SIG-M5 treated with dmso at 0.1 percent for 504 hours (cell line): ENCODE measurements at regions not wholly inside any gene's neighbourhood (a gene's known extent, or its start where the extent isn't known, plus 50 kb on each side); places are given as distances from the start of the nearest gene placed in this dataset.

Experiments used
- DNase-seq: peaks from one replicate; lab custom pipeline; 2025; ENCODE audit not compliant: unreplicated experiment; lab: John Stamatoyannopoulos, UW

DNA sequence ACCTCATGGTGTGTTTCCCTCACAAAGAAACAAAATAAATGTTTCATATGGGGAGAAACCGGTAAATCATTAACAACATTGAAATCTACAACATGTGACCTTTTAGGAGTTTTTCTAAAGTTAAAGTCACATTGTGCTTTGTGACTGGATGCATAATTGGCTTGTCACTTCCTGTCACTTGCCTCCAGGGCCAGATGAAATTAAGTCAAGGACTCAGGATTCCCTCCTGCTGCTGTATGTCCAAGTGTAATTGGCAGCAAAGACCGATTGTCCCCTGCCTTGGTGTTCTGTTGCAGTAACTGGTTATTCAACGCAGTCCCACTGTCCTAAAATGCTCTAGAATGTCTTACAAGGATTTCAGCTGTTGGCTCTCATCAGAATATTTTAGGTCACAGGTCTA is 448.2 kb downstream of the LIG4 start:
- no peak for DNase-seq

DNA sequence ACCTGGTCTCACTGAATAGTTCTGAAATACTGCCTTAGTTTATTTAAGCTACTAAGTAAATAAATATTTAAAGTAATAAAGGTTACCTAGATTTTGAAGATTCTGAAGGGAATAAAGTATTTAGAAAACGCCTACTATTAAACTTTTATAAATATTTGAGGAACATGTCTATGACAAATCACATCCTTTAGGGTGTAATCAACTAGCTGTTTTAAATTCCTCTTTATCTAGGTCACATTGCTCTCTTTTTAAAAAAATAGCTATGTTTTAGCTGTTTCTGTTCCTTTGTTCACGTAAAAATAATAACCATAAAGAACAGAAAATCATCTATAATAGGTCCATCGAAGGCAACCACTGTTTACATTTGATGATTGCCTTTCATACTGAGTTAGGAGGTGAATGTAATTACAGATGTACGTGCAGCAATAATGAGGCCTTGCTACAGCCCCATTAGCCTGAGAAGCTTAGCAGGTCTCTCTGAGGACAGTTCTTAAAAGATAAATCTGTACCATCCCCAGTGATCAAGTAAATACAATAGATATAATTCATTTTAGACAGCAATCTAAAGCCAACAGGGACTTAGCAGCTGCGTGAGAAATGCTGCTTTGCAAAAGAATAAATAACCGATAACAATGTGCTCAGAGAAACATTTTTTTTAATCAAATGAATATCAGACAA is 449.5 kb downstream of the LIG4 start:
- DNase-seq = no peak

DNA sequence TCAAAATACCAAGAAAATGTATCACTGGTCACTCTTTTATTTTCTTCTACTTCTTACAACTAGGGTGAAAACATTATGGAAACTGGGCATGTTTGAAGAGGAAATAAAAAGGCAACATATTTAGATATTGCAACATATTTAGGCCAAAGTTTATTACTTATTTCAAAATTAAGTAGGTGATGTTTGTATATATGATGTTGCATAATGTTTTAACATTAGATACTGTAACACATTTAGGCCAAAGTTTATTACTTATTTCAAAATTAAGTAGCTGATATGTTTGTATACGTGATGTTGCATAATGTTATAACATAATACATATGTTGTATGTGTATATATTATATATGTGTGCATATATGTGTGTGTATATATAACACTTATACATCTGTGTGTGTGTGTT is 451.3 kb downstream of the LIG4 start:
- no peak for DNase-seq

DNA sequence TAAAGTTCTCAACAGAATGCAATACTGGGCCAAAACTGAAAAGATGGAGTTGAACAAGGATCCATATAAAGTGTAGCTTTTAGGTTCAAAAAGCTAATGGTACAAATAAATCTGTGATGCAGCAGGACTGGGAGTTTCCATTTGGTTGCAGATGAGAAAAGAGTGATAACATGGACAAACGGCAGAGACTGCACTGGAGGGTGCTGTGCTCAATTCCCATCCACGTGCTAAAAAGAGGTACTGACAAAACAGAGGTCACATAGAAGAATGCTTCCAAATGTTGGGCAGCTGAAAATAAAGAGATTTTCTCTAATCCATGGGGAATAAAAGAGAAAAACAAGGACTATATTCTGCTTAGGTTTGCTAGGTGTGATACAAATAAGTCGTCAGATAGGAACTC is 461.6 kb downstream of the LIG4 start:
- DNase-seq = no peak

DNA sequence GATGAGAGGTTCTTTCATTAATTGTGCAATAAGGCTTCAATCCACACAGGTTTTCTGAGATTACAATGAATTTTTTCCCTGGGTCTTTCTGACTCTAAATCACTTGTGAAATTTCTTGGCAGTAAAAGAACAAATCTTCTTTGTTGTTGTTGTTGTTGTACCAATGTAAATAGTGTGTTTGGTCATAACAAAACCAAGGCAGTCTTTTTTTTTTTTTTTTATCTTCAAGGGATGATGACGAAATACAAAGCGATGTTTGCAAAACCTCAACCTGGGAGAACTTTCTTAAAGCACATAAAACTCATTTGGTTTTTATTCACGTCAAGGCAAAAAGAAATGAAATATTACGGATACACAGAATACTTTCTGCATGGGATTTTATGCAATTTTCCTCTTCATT is 462.0 kb downstream of the LIG4 start:
- no peak for DNase-seq

DNA sequence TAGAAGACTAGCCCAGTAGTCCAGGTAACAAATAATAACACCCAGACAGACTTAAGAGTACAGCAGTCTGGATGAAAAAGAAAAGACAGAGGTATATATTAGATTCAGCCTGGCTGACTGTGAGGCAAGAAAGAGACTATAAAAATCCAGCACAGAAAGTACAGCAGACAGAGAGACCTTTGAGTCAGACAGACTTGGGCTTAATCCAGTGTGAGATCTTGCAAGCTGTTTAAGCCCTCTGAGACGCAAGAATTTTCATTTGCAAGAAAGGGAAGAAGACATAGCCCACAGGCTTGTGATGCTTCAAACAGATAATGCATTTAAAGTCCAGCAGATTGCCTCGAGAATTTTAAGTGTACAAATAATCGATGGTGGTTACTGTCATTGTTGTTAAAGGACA is 471.4 kb downstream of the LIG4 start:
- no peak for DNase-seq

DNA sequence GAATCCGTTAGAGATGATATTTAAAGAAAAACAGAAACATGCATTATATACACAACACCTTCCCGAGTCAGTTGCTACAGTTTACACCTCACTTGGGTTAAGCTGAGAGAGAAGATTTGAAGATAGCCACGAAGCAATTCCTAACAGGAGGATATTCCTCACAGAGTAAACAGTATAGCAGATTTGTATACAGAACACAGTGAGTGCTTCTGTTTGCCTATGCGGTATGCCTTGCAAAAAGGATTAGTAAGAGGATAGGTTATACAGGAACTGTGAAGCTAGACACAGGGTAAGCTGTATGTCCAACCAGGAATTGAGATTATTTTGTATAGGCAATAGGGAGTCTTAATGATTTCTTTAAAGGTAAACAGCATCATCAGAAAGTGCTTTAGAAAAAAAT is 471.8 kb downstream of the LIG4 start:
- no peak for DNase-seq

DNA sequence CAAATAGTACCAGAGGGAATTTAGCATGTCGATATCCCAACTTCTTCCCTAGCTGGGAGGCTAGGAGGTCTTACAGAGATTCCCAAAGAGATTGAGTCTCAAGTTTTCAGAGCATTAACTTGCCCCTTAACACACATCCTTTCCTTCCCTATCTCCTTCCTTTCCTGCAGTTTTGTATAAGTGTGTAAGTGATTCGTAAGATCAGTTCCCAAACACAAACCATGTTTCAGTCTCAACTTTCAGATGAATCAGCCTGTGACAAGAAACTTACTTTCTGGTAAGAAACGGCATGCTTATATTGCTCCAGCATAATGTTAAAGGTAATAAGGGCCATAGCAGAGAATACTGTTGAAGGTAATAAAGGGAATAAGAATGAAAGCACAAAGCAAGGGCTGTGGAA is 472.2 kb downstream of the LIG4 start:
- DNase-seq = no peak

DNA sequence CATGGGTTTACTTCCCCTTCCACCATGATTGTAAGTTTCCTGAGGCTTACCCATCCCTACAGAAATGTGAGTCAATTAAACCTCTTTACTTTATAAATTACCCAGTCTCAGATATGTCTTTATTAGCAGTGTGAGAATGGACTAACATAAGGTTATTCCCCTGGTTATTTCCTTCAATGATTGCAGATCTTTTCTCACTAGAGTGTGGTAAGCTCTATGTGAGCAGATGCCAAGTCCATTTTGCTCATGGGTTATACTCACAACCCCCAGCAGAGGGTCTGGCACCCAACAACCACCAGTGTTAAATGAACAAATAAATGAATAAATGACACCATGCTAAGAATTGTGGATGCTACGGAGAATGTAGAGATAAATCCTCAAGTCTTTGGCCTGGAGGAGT is 472.8 kb downstream of the LIG4 start:
- DNase-seq = no peak

DNA sequence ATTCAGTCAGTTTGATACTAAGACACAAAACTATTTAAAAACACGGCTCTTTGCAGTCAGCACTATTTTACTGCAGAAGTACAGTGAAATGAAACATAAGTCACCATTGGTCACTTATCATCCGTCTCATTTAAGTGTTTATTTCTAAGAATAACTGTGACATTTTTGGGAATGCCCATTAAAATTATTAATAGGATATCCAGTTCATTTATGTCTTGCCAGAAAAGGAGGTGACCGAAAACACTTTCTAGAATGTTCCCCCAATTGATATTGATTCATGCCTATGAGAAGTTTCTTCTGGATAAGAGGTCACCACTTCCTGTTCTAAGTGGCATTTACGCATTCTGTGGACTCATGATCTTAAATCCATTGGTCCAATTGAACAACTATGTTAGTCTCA is 477.3 kb downstream of the LIG4 start:
- no peak for DNase-seq

DNA sequence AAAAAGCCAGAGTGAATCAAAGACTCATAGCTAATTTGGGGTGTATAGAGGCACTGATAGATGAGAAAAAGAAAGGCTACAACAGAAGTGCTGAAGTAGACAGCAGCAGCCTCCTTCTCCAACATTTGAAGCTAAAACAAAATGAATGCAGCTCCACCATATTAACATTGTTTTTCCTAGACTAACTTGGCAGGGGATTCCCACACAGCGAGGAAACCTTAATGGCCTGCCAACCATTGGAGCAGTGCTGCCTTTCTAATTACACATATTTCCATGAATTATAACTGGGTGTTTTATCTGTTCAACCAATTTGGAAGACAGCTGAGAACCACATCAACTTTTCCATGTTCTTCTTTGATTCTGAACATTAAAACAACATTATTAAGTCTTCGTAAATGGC is 478.6 kb downstream of the LIG4 start:
- DNase-seq = no peak

DNA sequence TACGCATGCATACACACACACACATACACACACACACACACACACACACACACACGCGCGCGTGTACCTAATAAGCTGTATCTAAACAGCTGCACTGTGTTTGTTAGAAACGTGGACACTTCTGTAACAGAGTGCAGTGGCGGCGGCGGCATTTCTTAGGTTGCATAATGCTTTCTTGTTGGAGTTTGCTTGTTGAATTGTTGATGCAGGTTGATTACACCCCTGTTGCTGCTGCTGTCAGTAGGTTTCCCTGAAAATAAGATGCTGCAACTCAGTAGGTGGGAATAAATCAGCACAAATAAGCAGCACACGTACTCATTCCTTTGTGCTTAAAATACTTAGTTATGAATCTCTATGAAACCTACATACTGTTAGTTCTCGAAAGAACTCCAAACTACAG is 479.2 kb downstream of the LIG4 start:
- no peak for DNase-seq

DNA sequence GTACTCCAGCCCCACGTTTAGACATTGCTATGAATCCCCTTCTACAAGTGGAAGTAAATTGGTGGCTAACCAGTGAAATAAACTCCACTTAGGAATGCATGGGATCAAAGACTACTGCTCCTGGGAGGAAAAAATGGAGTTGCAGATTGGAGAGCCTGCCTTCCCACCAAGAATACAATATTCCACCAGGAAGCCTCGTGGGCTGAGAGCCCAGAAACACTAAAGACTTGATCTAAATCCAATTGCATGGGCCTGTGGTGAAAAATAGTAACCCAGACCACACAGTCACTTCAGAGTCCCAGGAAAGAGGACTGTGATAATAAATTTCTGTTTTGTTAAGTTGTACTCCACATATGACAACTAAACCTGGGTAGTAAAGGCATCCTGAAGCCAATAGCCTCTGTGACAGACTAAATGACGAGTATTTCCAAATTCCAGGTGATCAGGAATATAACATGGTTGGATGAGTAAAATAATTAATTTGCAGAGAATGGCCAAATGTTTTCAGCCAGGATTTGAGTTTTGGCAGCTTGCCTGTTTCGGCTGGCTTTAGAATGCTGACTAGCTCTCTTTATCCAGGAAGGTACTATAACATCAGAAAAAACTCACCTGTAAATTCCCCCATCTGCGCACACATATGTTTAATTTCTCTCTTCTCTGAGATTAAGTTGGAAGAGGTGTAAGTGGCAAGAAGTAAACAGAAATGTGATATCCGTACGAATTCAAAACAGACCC is 480.3 kb downstream of the LIG4 start:
- no peak for DNase-seq

DNA sequence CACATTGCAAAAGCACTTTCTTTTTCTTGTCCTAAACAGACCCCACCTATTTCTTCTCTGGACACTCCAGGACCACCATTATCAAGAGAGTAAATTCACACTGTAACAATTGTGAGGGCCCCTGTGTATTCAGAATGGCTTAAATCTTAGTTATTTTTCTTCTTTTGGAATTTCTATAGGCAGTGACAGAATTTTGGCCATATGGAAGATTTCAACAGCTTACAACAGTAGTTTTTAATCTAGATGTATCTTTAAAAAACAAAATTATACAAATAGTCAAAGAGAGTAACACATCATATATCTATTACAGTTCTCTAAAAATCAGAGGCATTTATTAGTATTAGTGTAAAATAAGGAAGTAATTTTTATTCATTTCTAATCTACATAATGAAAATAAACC is 482.1 kb downstream of the LIG4 start:
- DNase-seq = no peak

DNA sequence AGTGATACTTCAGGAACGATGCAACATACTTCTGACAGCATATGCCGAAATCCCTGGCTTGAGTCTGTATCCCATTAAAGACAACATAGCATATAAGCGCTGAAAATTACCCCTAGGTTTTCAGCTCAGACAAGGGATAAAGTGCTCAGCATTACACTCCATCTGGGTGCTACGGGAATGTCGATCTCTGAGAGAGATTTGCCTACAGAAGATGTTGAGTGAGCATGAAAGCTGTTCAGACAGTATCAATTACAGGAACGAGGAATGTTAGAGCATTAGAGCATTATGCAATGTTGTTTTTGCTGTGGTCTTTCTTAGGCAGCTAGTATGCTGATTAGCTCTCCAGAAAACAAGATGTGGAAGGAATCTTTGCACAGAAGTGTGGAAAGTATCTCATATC is 484.5 kb downstream of the LIG4 start:
- no peak for DNase-seq

DNA sequence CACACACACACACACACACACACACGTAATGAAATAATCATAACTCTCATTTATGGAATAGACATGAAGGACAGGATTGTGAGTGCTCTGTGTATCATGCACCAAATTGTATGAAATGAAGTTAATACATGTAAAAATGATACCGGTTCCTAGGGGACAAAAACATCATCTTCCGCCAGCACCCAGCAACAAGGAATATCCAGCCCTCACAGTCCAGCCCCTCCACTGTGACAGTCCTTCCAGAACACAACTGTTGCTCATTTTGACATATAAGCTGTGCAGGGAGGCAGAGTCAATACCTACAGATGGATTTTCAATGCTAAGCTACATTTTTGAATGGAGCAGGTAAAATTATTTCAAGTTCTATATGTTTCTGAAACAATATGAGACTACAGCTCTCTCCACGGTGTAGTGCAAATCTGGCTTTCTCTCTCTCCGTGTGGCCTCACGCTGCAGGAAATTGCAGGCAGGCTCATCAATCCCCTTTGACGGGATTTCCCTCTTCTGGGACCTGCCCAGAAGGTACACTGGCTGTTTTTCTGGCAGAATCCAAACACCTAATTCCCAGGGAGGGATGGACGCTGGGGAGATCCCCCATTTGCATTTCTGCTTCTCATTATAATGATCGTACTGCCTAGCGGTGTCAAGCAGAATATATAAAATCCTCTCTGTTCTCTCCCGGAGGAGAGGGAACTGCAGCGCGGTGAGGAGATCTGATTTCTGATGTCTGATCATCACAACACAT is 494.0 kb downstream of the LIG4 start:
- no peak for DNase-seq

DNA sequence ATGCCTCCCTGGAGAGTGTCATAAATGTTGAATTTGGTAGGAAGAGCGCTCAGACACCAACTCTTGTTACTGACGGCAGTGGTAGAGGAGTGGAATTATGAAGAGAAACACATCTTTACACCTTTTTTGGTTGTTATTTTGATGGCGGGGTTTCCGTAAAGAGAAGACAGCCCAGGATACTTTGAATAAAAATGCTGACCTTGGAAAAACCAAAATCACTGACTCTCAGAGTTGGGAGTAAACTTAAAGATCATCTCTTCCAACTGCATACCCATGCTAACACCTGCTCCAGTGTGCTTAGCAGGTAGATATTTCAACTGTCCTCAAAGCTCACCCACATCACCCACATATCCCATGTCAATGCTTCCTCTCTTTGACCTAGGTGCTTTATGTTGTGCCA is 498.6 kb downstream of the LIG4 start:
- DNase-seq = no peak

DNA sequence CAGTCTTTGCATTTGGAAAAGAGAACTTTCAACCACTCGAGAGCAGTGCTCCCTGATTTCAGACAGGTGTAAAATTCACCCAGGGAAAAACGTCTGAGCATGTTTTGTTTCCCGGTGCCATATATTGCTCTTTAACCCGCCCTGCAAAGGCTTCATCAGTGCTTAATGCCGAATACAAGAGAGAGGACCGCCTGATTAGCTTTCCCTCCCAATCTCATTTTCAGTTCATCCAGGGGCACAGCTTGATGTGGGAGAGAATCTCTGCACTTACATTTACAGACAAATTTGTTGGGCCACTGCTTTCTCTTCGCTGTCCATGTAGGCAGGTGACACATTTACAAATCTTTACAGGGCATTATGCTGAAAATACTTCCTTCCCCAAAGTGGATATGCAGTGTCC is 499.1 kb downstream of the LIG4 start:
- DNase-seq = no peak

DNA sequence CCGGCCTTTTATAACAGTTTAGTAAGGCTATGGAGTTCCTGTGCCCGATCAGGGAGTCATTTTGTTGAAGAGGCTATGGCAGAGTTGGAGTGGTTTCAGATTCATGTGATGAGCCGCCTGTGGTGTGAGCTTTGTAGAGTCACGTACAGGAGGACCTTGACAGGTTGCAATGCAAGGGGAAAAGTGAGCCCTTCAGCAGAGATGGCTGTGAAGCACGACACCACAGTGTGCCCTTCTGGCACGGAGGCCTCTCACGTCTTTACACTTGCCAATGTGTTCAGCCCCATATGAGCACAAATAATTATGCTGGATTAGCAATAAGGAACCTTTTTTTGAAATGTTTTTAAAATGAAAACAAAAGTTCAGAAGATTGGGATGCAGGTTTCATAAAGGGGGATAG is 499.8 kb downstream of the LIG4 start:
- no peak for DNase-seq

DNA sequence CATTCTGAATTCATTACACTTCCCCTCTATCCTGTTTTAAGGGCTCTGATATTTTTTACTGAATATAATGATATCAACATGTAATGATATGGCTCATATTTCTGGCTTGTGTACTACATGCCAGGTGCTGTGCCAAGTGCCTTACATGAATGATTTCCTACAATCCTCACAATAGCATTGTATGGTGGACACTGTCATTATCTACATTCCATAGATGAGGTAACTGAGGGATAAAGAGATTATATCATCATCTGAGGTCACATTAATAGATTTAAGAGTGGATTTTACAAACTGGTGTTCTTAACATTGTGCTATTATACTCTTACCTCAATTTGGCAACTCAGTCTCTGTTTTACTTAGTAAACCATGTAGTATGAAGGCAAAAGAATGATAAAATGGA is 502.0 kb downstream of the LIG4 start:
- DNase-seq = no peak

DNA sequence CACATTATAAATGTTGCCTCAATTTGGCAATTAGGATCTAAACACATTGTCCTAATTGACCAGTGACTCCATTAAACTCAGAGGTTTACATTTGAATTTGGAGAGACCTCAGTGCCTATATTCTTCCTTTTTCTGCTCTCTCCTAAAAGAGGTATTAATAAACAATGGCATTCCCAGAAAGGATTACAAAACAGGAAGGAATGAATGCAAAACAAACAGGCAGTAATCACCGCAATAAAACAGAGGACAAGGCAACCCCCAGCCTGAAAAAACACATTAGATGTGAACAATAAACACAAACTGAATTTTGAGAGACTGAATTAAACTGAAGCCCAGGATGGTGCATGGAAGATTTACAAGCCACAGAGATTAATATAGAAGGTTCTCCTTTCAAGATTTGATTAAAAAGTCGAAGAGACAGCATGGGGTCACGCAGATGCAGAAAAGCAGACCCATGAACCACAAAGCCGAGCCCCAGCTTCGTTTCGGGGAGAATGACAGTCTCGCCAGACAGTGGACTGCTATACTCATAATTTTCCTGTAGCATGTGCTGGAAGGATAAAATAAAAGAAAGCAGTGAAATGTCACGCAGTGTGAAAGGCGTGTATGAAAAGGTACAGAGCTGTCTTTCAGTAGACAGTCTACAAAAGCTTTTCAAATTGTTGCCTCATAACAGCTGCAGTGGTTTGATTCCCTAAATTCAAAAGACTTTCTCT is 503.0 kb downstream of the LIG4 start:
- no peak for DNase-seq

DNA sequence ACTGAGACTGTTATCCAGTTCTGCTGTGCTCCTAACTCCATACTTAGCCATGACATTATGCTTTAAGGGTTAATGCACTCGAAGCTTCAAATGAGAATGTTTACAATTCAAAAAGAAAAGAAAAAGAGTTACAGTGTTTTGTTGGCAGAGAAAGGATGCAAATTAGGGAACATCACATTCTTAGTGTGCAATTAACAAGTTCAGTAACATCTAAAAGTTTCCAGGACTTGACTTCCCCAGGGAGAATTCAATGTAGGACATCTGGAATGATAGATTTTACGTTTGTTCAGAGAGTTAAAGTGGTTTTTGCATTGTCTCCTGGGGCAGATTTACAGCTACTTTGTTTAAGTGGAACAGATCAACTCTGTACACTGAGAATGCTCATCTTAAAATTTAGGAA is 525.2 kb downstream of the LIG4 start:
- no peak for DNase-seq
